GM21447 (cell line): ENCODE measurements at regions not wholly inside any gene's neighbourhood (a gene's known extent, or its start where the extent isn't known, plus 50 kb on each side); places are given as distances from the start of the nearest gene placed in this dataset.
"Not testable (repeated sequence)": the region's sequence is repeated elsewhere in the genome, so short reads cannot be mapped to it uniquely, and the experiment has no call there.

ENCODE experiments used
- ATAC-seq: cut with Tn5 transposase; IDR thresholded peaks from one replicate; pipeline ENCODE4 v1.9.1; 2021; ENCODE audit not compliant: unreplicated experiment

- no peak for ATAC-seq
Measured at GRCh38 chr12:126218697-126219096, 1153.5 kb downstream of the AACS start.

GRCh38 chr12:126219139-126219538, 1153.9 kb downstream of the AACS start:
- no peak for ATAC-seq

- no peak for ATAC-seq
Measured at GRCh38 chr12:126219654-126220279, 1154.5 kb downstream of the AACS start.

- ATAC-seq, result no peak
Measured at GRCh38 chr12:126224032-126224431, 1158.8 kb downstream of the AACS start.

GRCh38 chr12:126228936-126229335, 1163.7 kb downstream of the AACS start:
- no peak for ATAC-seq

- ATAC-seq, result no peak
Measured at GRCh38 chr12:126232711-126233110, 1167.5 kb downstream of the AACS start.

GRCh38 chr12:126233625-126234024, 1168.4 kb downstream of the AACS start:
- no peak for ATAC-seq

GRCh38 chr12:126243814-126244440, 1178.7 kb downstream of the AACS start:
- no peak for ATAC-seq

GRCh38 chr12:126247936-126248335, 1182.7 kb downstream of the AACS start:
- no peak for ATAC-seq

- no peak for ATAC-seq
Measured at GRCh38 chr12:126248871-126249403, 1183.7 kb downstream of the AACS start.

- no peak for ATAC-seq
Measured at GRCh38 chr12:126258190-126258589, 1193.0 kb downstream of the AACS start.

- no peak for ATAC-seq
Measured at GRCh38 chr12:126262829-126263228, 1197.6 kb downstream of the AACS start.

GRCh38 chr12:126268222-126268621, 1203.0 kb downstream of the AACS start:
- no peak for ATAC-seq

- ATAC-seq, result no peak
Measured at GRCh38 chr12:126271159-126271558, 1205.9 kb downstream of the AACS start.

- ATAC-seq, result no peak
Measured at GRCh38 chr12:126282691-126283090, 1217.5 kb downstream of the AACS start.

GRCh38 chr12:126286203-126286602, 1221.0 kb downstream of the AACS start:
- ATAC-seq, result no peak

GRCh38 chr12:126290456-126290855, 1225.2 kb downstream of the AACS start:
- no peak for ATAC-seq

- ATAC-seq, result not testable (repeated sequence)
Measured at GRCh38 chr12:126291987-126292386, 1226.8 kb downstream of the AACS start.

GRCh38 chr12:126295652-126296051, 1230.4 kb downstream of the AACS start:
- no peak for ATAC-seq

GRCh38 chr12:126309278-126309677, 1244.0 kb downstream of the AACS start:
- ATAC-seq, result no peak

GRCh38 chr12:126312457-126312856, 1247.2 kb downstream of the AACS start:
- no peak for ATAC-seq

- ATAC-seq, result no peak
Measured at GRCh38 chr12:126316411-126316810, 1251.2 kb downstream of the AACS start.
